ENCODE measurements at regions not wholly inside any gene's neighbourhood (a gene's known extent, or its start where the extent isn't known, plus 50 kb on each side); places are given as distances from the start of the nearest gene placed in this dataset.

DNA sequence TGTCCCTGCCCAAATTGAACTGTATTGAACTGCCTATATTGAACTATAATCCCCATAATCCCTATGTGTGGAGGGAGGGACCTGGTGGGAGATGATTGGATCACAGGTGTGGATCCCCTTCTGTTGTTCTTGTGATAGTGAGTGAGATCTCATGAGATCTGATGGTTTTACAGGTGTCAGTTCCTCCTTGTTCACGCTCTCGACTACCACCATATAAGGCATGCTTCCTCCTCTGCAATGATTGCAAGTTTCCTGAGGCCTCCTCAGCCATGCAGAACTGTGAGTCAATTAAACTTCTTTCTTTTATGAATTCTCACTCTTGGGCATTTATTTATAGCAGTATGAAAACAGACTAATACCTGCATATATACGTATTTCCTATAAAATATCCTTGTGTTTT, 206.5 kb upstream of the PDGFD start (continued):
- TF ChIP-seq NONO (IDR thresholded peaks at IDR 0.05; ENCODE audit: low read depth in 2 of 2, low read length in 1 of 2): no peak
- TF ChIP-seq MAFF (IDR thresholded peaks at IDR 0.05; ENCODE audit: low read length): no peak

DNA sequence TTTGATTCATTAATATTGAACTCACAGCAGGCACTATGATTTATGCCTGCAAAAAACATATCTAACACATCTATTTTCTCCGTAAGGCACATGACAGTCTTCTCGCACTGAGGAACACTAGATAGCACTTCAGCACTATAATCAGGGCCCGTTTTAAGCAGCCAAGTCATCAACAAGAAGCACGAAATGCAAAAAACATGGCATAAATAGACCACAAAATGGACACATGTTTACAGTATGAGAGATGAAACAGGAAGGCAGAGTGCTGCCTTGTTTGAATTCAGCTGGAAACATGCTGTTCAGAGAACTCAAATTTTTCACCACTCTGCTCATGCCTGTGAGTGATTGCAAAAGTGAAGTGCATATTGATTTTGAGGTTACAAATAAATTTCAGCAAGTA, 205.8 kb upstream of the PDGFD start:
- no peak overlapping the region for H3K9ac ChIP-seq (ENCODE audit: insufficient read depth in 1 of 2, low read depth in 2 of 2, low read length in 2 of 2)
- no peaks in the 10 kb centered on the region for H3K9me3 ChIP-seq (replicated peaks; ENCODE audit: control insufficient read depth, insufficient read depth, low read depth, low read length)
- ATAC-seq (no peak), DNase-seq (ENCODE audit: extremely low read depth in 1 of 4, low spot score in 3 of 4) (no peak), FAIRE-seq (no peak)
- no TSS peak for BruUV-seq (replicated peaks)
- in situ Hi-C loops (cut with MboI): no loop called here
- H3K27me3 ChIP-seq (ENCODE audit: control insufficient read depth in 2 of 2, insufficient read depth in 2 of 2, low read length in 2 of 2): no peaks in the 10 kb centered on the region
- H3K36me3 ChIP-seq (ENCODE audit: control insufficient read depth, insufficient read depth, low read length): no peaks in the 10 kb centered on the region
- H4K20me1 ChIP-seq (replicated peaks; ENCODE audit: control insufficient read depth, insufficient read depth, low read length): no peaks in the 10 kb centered on the region
- no peaks in the 10 kb centered on the region for H3K79me2 ChIP-seq (ENCODE audit: control insufficient read depth, insufficient read depth, low read length)
- no peak overlapping the region for H3K4me3 ChIP-seq
- H2AFZ ChIP-seq (ENCODE audit: low read depth, low read length): no peak overlapping the region
- TF ChIP-seq ZFP1 (CRISPR knock-in tag; IDR thresholded peaks at IDR 0.05) (no peak), TARDBP (IDR thresholded peaks at IDR 0.05) (no peak), KDM1A (IDR thresholded peaks at IDR 0.05) (no peak)
- intact Hi-C loops (cut with micrococcal nuclease): no loop called here
- CTCF ChIA-PET (ENCODE audit: low intra/inter-chr PET ratio): no interaction called here
- no peak overlapping the region for H3K4me2 ChIP-seq (ENCODE audit: insufficient read depth, low read length)
- no peaks in the 10 kb centered on the region for H3K9me1 ChIP-seq (ENCODE audit: control insufficient read depth, insufficient read depth, low read length)
- WGBS (ENCODE audit: insufficient coverage, low coverage, missing lambda C conversion rate): 3% methylated on average over 4 of the region's 4 CpGs
- POLR2A ChIA-PET: interaction anchor here (0.7 kb wide), 1 partner anchor 17 kb away, joined by 3 read pairs; no protein-coding TSS in a partner anchor
- peaks cover 0 to 4% of the 10 kb centered on the region in 2 experiments; a peak in 1 of 5 replicates for H3K4me1 ChIP-seq (replicated peaks in 1 of 2; ENCODE audit: control insufficient read depth in 2 of 2, insufficient read depth in 2 of 2, low read length in 2 of 2)
- H3K27ac ChIP-seq (ENCODE audit: extremely low read depth, low read depth, low read length): no peak overlapping the region

DNA sequence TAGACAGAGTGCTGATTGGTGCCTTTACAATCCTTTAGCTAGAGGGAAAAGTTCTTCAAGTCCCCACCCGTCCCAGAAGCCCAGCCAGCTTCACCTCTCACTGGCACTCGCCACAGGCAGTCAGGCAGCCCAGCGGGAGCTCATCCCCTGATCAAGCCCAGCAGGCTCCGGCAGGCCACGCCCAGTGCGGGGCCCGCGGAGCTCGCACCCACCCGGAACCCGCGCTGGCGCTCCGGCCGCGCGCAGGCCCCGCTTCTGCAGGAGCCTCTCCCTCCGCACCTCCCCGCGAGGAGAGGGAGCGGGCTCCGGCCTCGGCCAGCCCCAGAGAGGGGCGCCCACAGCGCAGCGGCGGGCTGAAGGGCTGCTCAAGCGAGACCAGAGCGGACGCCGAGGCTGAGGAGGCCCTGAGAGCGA, 202.4 kb upstream of the PDGFD start:
- DNase-seq (ENCODE audit: extremely low read depth in 1 of 4, low spot score in 3 of 4): peak in 2 of 4 experiments; percentile 8 to 11
- BruUV-seq (replicated peaks): no TSS peak
- no peak for FAIRE-seq
- Histone ChIP-seq H4K20me1 (replicated peaks; ENCODE audit: control insufficient read depth, insufficient read depth, low read length) (no peaks in the 10 kb centered on the region), H3K9me3 (replicated peaks; ENCODE audit: control insufficient read depth, insufficient read depth, low read depth, low read length) (no peaks in the 10 kb centered on the region; the same call in 1 of the 2 replicates), H3K4me2 (ENCODE audit: insufficient read depth, low read length) (peak overlapping the region; percentile 25; the same call in 1 of the 2 replicates), H2AFZ (ENCODE audit: low read depth, low read length) (peak overlapping the region; percentile 39), H3K27ac (ENCODE audit: extremely low read depth, low read depth, low read length) (no peak overlapping the region), H3K9me1 (ENCODE audit: control insufficient read depth, insufficient read depth, low read length) (no peaks in the 10 kb centered on the region), H3K36me3 (ENCODE audit: control insufficient read depth, insufficient read depth, low read length) (no peaks in the 10 kb centered on the region), H3K4me3 (0 out of 2 replicates have a peak overlapping the region, but pooled peaks have one; percentile 11), H3K9ac (ENCODE audit: insufficient read depth in 1 of 2, low read depth in 2 of 2, low read length in 2 of 2) (no peak overlapping the region; a peak in 1 of 4 replicates), H3K4me1 (replicated peaks in 1 of 2; ENCODE audit: control insufficient read depth in 2 of 2, insufficient read depth in 2 of 2, low read length in 2 of 2) (peaks cover 0 to 4% of the 10 kb centered on the region in 2 experiments; a peak in 1 of 5 replicates), H3K27me3 (ENCODE audit: control insufficient read depth in 2 of 2, insufficient read depth in 2 of 2, low read length in 2 of 2) (no peaks in the 10 kb centered on the region), H3K79me2 (ENCODE audit: control insufficient read depth, insufficient read depth, low read length) (no peaks in the 10 kb centered on the region)
- ATAC-seq: peak; percentile 83
- 6% methylated on average over 21 of the region's 33 CpGs for WGBS (ENCODE audit: insufficient coverage, low coverage, missing lambda C conversion rate)
- TF ChIP-seq RBFOX2 (IDR thresholded peaks at IDR 0.05; ENCODE audit: low read depth, low read length) (0 out of 2 replicates have a peak, but pooled peaks have one; percentile 27), HNRNPLL (IDR thresholded peaks at IDR 0.05; ENCODE audit: low read depth, low read length, poor library complexity, severe bottlenecking) (no peak), POLR2G (IDR thresholded peaks at IDR 0.05; ENCODE audit: low read depth, low read length) (peak; percentile 29; the same call in 1 of the 2 replicates)
- TF ChIP-seq, protein P1, sequence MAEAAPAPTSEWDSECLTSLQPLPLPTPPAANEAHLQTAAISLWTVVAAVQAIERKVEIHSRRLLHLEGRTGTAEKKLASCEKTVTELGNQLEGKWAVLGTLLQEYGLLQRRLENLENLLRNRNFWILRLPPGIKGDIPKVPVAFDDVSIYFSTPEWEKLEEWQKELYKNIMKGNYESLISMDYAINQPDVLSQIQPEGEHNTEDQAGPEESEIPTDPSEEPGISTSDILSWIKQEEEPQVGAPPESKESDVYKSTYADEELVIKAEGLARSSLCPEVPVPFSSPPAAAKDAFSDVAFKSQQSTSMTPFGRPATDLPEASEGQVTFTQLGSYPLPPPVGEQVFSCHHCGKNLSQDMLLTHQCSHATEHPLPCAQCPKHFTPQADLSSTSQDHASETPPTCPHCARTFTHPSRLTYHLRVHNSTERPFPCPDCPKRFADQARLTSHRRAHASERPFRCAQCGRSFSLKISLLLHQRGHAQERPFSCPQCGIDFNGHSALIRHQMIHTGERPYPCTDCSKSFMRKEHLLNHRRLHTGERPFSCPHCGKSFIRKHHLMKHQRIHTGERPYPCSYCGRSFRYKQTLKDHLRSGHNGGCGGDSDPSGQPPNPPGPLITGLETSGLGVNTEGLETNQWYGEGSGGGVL (CRISPR knock-in tag; IDR thresholded peaks at IDR 0.05): no peak
- TF ChIP-seq, protein P2, sequence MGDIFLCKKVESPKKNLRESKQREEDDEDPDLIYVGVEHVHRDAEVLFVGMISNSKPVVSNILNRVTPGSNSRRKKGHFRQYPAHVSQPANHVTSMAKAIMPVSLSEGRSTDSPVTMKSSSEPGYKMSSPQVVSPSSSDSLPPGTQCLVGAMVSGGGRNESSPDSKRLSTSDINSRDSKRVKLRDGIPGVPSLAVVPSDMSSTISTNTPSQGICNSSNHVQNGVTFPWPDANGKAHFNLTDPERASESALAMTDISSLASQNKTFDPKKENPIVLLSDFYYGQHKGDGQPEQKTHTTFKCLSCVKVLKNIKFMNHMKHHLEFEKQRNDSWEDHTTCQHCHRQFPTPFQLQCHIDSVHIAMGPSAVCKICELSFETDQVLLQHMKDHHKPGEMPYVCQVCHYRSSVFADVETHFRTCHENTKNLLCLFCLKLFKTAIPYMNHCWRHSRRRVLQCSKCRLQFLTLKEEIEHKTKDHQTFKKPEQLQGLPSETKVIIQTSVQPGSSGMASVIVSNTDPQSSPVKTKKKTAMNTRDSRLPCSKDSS (IDR thresholded peaks at IDR 0.05; ENCODE audit: low read depth, partially characterized antibody): no peak
- intact Hi-C loops (cut with micrococcal nuclease): no loop called here
- in situ Hi-C loops (cut with MboI): no loop called here
- ChIA-PET POLR2A (interaction anchor here (0.6 kb wide), 1 partner anchor 494 kb away, joined by 3 read pairs; no protein-coding TSS in a partner anchor), CTCF (ENCODE audit: low intra/inter-chr PET ratio) (no interaction called here)

All from K562 (cell line).